ENCODE measurements at regions not wholly inside any gene's neighbourhood (a gene's known extent, or its start where the extent isn't known, plus 50 kb on each side); places are given as distances from the start of the nearest gene placed in this dataset.

DNA sequence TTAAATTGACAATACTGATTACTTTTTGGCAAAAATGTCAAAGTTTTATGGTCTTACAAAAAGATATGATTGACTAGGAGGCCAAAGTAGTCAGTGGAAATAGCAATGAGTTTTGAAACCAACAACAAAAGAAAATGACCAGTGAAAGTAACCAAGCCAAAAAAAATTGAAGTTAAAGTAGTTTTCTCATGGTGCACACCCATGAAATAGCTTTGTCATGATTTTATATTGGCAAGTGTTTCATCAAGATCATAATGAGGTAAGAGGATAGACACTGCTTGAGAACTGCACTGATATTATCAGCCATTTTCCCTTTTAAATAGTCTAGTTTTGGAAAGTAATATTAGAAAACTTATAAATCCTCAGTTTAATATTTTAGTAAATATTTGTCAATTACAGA lies 206.2 kb upstream of the ADAMTS5 start:
- no peak for DNase-seq (ENCODE audit: extremely low spot score in 2 of 2)
- TF ChIP-seq POLR2A (IDR thresholded peaks at IDR 0.05): no peak
- TF ChIP-seq POLR2AphosphoS5 (IDR thresholded peaks at IDR 0.05; ENCODE audit: insufficient read depth in 1 of 2, low read depth in 1 of 2): no peak
- TF ChIP-seq CTCF (IDR thresholded peaks at IDR 0.05): no peak
- peak overlapping the region; percentile 49 for H3K27ac ChIP-seq
- H3K4me3 ChIP-seq: no peak overlapping the region
- H3K27me3 ChIP-seq: no peaks in the 10 kb centered on the region
- intact Hi-C loops (cut with DNase I): no loop called here
- no peaks in the 10 kb centered on the region for H3K36me3 ChIP-seq
- H3K9me3 ChIP-seq: no peaks in the 10 kb centered on the region
- no peaks in the 10 kb centered on the region for H3K4me1 ChIP-seq

DNA sequence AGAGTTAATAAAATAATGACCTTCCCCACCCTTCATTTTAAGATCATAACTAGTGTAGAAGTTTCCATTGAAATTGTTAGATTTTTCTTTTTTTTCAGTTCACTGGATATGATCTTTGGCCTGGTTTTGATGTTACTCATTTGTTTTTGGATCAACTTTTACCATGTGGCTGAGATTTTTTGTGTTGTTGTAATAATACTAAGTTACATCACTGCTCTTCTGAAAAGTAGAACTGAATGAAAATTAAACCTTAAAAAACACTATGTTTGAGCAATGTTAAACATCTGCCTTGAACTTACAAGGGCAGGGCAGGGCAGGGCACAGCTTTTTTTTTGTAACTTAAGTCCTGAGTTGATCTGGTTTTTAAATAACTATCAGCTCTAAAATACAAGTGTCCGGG lies 204.8 kb upstream of the ADAMTS5 start:
- H3K27ac ChIP-seq: peak overlapping the region; percentile 49

DNA sequence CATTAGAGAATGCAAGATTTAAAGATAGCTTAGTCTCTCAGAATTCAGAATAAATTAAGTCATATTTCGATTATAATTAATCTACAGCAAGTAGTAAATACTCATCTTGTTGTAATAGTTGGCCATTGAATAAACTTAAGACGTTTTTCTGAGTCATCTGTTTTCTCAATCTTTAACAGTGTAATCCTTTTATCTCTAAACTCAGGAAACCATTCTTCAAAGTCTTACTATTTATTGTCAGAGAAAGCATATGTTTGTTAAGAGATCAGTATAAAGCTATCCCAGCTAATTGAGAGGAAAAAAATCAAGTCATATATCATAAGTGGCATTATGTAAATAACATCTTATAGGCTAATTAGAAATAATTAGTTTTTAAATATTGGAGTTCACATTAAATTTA lies 201.2 kb upstream of the ADAMTS5 start:
- H3K27ac ChIP-seq: no peak overlapping the region
- no peaks in the 10 kb centered on the region for H3K4me1 ChIP-seq
- H3K36me3 ChIP-seq: no peaks in the 10 kb centered on the region
- H3K9me3 ChIP-seq: no peaks in the 10 kb centered on the region
- no peak overlapping the region for H3K4me3 ChIP-seq
- no peak for TF ChIP-seq POLR2A (IDR thresholded peaks at IDR 0.05)
- no peak for TF ChIP-seq CTCF (IDR thresholded peaks at IDR 0.05)
- no peak for TF ChIP-seq POLR2AphosphoS5 (IDR thresholded peaks at IDR 0.05; ENCODE audit: insufficient read depth in 1 of 2, low read depth in 1 of 2)
- intact Hi-C loops (cut with DNase I): no loop called here
- DNase-seq (ENCODE audit: extremely low spot score in 2 of 2): no peak
- H3K27me3 ChIP-seq: no peaks in the 10 kb centered on the region

More for the DNA sequence above, 204.8 kb upstream of the ADAMTS5 start:
- no peak for DNase-seq (ENCODE audit: extremely low spot score in 2 of 2)
- intact Hi-C loops (cut with DNase I): no loop called here
- H3K27me3 ChIP-seq: no peaks in the 10 kb centered on the region
- H3K36me3 ChIP-seq: no peaks in the 10 kb centered on the region
- TF ChIP-seq CTCF (IDR thresholded peaks at IDR 0.05) (no peak), POLR2AphosphoS5 (IDR thresholded peaks at IDR 0.05; ENCODE audit: insufficient read depth in 1 of 2, low read depth in 1 of 2) (peak in 1 of 2 donors; percentile 73)
- H3K4me3 ChIP-seq: no peak overlapping the region
- H3K4me1 ChIP-seq: no peaks in the 10 kb centered on the region
- no peaks in the 10 kb centered on the region for H3K9me3 ChIP-seq

DNA sequence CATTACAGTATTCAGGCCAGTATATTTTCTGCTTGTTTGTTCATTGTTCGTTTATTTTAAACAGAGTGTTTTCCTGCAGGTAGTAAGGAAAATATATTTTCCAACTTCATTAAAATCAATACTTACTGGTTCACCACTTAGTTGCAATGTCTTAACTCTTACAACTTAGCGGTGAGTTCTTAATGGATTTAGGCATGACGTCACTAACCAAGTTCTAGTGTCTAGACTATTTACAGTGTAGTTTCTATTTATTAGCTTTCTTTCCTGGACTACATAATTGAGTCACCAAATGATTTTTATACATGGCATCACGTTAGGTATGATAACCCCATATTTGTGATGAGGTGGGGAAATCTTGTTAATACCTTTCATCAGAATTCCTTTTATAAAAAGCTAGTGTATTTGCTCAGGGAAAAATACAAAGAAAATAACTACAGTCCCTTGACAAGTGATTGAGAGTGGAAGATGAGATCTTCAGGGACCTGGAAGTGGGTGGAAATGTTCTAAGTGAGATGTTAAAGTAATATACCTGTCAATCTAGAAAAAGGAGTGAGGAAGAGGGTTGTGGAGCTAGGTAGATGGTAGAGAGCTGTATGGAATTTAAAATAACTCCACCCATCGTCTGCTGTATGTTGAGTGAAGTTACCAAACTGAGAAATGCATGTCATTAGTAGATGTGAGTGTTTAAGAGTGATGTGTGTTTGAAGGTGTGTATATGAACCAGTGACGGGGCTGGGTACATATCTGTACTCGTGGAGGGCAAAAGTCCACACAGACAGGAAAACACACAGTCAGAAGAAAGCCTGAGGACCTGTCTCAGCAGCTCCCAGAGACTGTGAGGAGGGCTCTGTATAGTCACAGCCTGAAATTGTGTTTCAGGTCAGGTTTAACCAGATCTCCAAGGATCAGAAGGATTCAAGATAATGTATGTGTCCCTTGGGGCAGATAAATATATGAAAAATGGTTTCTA lies 197.6 kb upstream of the ADAMTS5 start:
- Histone ChIP-seq H3K4me1 (no peaks in the 10 kb centered on the region), H3K36me3 (no peaks in the 10 kb centered on the region), H3K9me3 (no peaks in the 10 kb centered on the region), H3K27ac (no peak overlapping the region), H3K4me3 (no peak overlapping the region), H3K27me3 (no peaks in the 10 kb centered on the region)
- intact Hi-C loops (cut with DNase I): no loop called here
- no peak for DNase-seq (ENCODE audit: extremely low spot score in 2 of 2)
- TF ChIP-seq POLR2A (IDR thresholded peaks at IDR 0.05) (no peak), POLR2AphosphoS5 (IDR thresholded peaks at IDR 0.05; ENCODE audit: insufficient read depth in 1 of 2, low read depth in 1 of 2) (no peak)

DNA sequence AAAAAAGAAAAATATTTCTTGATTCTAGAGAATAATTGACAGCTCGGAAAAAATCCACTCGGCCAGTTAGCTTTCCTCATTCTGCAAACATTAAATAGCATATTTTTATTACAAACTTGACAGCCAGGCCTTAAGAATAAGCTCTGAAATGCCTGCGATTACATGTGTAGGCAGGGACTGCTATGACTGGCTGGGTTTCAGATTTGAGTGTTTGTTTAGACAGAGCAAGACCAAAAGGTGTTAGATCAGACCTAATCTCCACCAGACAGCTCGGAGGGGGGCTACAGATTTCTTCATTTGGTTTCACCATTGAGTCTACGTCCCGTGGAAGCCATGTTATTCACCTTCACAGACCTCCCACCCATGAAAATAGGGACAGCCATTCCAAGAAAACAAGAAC lies 192.1 kb upstream of the ADAMTS5 start:
- intact Hi-C loops (cut with DNase I): no loop called here
- Histone ChIP-seq H3K9me3 (no peaks in the 10 kb centered on the region), H3K4me1 (no peaks in the 10 kb centered on the region), H3K27ac (no peak overlapping the region), H3K4me3 (no peak overlapping the region), H3K36me3 (no peaks in the 10 kb centered on the region), H3K27me3 (no peaks in the 10 kb centered on the region)
- no peak for DNase-seq (ENCODE audit: extremely low spot score in 2 of 2)
- TF ChIP-seq CTCF (IDR thresholded peaks at IDR 0.05) (no peak), POLR2A (IDR thresholded peaks at IDR 0.05) (no peak), POLR2AphosphoS5 (IDR thresholded peaks at IDR 0.05; ENCODE audit: insufficient read depth in 1 of 2, low read depth in 1 of 2) (no peak)

Data from vagina (tissue), 2 donors.